ENCODE measurements at regions not wholly inside any gene's neighbourhood (a gene's known extent, or its start where the extent isn't known, plus 50 kb on each side); places are given as distances from the start of the nearest gene placed in this dataset.
"Not testable (repeated sequence)": the region's sequence is repeated elsewhere in the genome, so short reads cannot be mapped to it uniquely, and the experiment has no call there.

- DNase-seq: peak; percentile 72
Observed at GRCh38 chr15:31488437-31489204, 162.0 kb downstream of the KLF13 start.

GRCh38 chr15:31489281-31489680, 162.6 kb downstream of the KLF13 start:
- no peak for DNase-seq

GRCh38 chr15:31489801-31490646, 163.4 kb downstream of the KLF13 start:
- DNase-seq: peak; percentile 74

GRCh38 chr15:31494786-31495185, 168.2 kb downstream of the KLF13 start:
- no peak for DNase-seq

GRCh38 chr15:31495281-31495680, 168.6 kb downstream of the KLF13 start:
- DNase-seq: no peak

GRCh38 chr15:31497838-31498237, 171.2 kb downstream of the KLF13 start:
- no peak for DNase-seq

GRCh38 chr15:31498329-31498728, 171.7 kb downstream of the KLF13 start:
- no peak for DNase-seq

- no peak for DNase-seq
Observed at GRCh38 chr15:31498756-31499155, 172.1 kb downstream of the KLF13 start.

GRCh38 chr15:31499236-31499952, 172.8 kb downstream of the KLF13 start:
- DNase-seq: no peak

GRCh38 chr15:31499953-31500765, 173.5 kb downstream of the KLF13 start:
- no peak for DNase-seq

- DNase-seq: no peak
Observed at GRCh38 chr15:31500766-31501449, 174.3 kb downstream of the KLF13 start.

- DNase-seq: no peak
Observed at GRCh38 chr15:31501536-31502157, 175.0 kb downstream of the KLF13 start.

- DNase-seq: no peak
Observed at GRCh38 chr15:31502541-31503229, 176.1 kb downstream of the KLF13 start.

- no peak for DNase-seq
Observed at GRCh38 chr15:31503256-31503655, 176.6 kb downstream of the KLF13 start.

GRCh38 chr15:31503758-31504461, 177.3 kb downstream of the KLF13 start:
- DNase-seq: no peak

- DNase-seq: no peak
Observed at GRCh38 chr15:31504462-31504839, 177.8 kb downstream of the KLF13 start.

- DNase-seq: not testable (repeated sequence)
Observed at GRCh38 chr15:31507573-31507972, 180.9 kb downstream of the KLF13 start.

- no peak for DNase-seq
Observed at GRCh38 chr15:31508656-31509055, 182.0 kb downstream of the KLF13 start.

- no peak for DNase-seq
Observed at GRCh38 chr15:31510057-31510456, 183.4 kb downstream of the KLF13 start.

GRCh38 chr15:31511707-31512310, 185.2 kb downstream of the KLF13 start:
- DNase-seq: peak; percentile 70

Data from CD4-positive, alpha-beta T cell treated with Interleukin-17A for 1 hour (primary cell).